ENCODE measurements at regions not wholly inside any gene's neighbourhood (a gene's known extent, or its start where the extent isn't known, plus 50 kb on each side); places are given as distances from the start of the nearest gene placed in this dataset.

GRCh38 chr4:71241501-71242288, 97.1 kb upstream of the SLC4A4 start:
- DNase-seq (ENCODE audit: low read depth): no peak

DNA sequence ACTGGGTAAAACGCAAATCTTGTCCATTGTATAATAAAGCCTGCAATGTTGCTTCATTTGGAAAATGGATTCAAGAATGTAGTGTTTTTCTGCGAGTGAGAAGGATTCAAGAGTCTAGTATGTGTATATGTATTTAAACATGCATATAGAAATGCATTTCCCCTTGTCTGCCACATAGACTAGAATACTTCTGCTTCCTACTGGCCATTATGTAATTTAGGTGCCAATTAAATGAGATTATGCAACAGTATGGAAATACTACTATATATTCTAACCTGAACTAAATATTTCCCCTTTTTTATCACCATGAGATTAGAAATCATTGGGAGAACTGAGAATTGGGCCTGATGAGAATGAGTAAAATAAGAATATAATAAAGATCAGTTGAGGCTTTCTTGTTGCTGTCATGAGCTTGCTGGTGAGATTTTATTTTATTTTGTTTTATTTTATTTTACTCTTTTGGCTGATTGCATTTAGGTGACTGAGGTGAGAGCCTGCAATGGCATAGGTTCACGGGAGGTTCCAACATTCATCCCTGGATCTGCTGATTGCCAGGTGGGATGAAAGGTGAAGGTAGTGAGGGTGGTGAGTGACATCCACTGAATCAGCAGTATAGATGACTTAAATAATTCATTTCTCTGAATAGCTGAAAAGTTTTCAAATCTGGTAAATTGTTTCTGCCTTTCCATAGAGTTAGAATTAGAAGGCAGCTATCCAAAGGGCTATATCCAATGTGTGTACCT, 95.6 kb upstream of the SLC4A4 start:
- no peak for DNase-seq (ENCODE audit: low read depth)

DNA sequence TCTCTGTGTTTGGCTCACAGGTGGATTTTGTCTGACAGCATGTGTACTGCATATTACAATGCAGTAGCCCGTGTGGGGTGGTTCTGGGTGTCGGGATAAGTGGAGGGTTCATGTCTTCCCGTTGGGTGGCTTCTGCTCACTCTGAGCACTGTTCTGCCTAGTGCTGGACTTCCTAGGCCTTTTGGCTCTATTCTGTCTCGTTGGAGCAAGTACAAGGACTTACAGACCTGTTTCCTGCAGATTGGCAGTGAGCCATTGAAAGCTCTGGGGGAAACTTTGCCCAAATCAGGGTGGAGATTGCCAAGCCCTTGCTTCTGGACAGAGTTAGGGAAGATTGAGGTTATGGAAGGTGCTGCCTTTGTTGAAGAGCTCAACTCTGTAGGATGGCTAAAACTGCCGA, 91.1 kb upstream of the SLC4A4 start:
- DNase-seq (ENCODE audit: low read depth): no peak

GRCh38 chr4:71251261-71251660, 87.6 kb upstream of the SLC4A4 start:
- no peak for DNase-seq (ENCODE audit: low read depth)

DNA sequence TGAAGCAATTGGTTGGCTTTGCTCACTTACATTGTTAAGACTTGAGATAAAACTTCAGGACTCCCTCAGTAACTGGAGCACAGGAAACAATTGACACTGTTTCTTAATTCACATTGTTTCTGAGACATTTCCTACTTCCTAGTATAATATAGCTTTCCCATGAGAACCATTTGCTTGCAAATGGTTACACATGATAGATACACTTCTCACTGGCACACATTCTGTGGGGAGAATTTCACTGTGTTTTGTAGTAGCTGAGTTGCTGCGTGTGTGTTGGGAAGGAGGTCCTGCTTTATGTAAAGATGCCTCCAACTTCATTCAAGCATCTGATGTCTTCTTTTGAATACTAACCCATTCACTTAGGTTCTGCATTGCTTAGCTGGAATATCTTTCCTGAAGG, 85.3 kb upstream of the SLC4A4 start:
- DNase-seq (ENCODE audit: low read depth): no peak

DNA sequence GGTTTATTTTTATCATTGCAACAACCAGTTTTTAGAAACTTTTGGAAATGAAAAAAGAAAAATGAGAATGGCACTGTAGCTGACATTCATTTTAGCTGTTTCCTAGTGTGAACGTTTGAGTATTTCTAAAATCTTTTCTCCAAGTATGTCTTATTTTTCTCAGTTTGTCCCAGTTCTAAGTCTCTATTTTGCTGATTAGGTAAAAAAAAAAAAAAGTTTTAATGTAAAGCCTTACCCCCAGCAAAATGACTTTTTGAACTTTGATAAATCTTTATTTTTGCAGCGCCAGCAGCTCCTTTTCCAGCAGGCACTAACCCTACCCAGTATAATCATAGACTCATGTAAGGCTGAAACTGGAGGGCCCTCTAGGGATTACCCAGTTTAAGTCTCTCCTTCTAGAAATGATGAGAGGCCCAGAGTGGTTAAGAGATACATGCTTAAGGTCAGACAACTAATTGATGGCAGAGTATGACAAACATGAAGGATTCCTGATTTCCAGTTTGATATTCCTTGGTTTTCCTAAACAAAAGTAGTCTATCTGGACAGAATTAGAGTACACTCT, 84.3 kb upstream of the SLC4A4 start:
- DNase-seq (ENCODE audit: low read depth): no peak

GRCh38 chr4:71255976-71256375, 82.8 kb upstream of the SLC4A4 start:
- no peak for DNase-seq (ENCODE audit: low read depth)

- DNase-seq (ENCODE audit: low read depth): no peak
Observed at GRCh38 chr4:71257761-71258160, 81.1 kb upstream of the SLC4A4 start.

GRCh38 chr4:71258323-71258722, 80.5 kb upstream of the SLC4A4 start:
- DNase-seq (ENCODE audit: low read depth): no peak

GRCh38 chr4:71259280-71259679, 79.5 kb upstream of the SLC4A4 start:
- no peak for DNase-seq (ENCODE audit: low read depth)

DNA sequence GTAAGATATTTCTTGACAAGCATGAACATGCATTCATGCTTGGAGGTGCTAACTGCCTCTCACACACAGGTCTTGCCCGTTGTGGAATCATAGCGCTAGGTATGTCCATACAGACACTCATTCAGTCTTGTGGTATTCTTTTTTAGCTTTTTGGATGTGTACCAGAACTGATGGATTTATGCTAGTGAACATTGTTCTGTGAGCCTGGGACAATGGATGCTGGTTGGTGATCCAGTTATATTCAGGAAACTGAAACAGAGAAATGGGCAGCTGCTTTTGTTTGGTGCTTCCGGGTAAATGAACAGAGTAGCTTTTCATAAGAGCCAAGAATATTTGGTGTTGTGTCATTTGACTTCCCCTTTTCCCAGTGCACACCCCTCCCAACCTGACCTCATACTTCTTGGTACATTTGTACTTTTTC, 78.9 kb upstream of the SLC4A4 start:
- no peak for DNase-seq (ENCODE audit: low read depth)

- no peak for DNase-seq (ENCODE audit: low read depth)
Observed at GRCh38 chr4:71260544-71260943, 78.3 kb upstream of the SLC4A4 start.

DNA sequence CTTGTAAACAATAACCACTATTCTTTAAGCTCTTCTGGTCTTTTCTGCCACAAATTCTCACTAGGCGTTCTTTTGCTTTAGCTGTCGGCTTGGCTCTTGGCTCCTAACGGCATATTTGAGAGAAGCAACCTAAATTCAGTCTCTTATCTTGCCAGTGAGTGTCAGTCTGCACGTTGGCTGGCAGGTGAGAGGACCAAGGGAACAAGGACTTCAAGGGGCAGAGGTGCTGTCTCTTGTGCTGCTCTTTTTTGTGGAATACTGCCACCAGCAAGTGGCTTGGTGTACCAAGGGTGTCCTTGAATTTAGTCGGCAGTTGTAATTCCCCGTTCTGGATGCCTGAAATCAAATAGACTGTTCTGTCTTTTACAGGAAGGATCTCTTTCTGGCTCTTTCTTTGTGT, 77.8 kb upstream of the SLC4A4 start:
- DNase-seq (ENCODE audit: low read depth): no peak

DNA sequence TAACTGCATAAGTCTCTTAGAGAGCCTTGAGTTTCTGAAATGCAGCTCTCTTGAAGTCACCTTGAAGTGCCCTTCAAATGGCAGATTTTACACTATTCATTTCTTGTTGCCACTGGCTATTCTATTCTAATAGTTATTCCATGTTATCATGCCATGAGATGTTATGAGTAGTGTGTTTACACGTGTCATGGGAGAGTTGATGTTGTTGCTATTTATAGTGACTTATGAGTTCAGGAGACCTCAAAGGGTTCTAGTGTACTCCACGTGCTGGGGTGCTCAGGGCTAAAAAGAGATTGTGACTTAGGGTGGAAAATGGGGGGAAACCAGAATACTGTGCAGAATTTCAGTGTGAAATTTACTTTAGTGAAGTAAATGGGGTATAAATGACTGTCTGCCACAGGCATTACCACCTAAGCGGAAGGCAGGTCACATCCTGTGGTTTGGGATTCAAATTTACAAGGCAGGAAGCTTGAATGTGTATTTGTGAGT, 77.1 kb upstream of the SLC4A4 start:
- no peak for DNase-seq (ENCODE audit: low read depth)

- no peak for DNase-seq (ENCODE audit: low read depth)
Observed at GRCh38 chr4:71262161-71262560, 76.7 kb upstream of the SLC4A4 start.

DNA sequence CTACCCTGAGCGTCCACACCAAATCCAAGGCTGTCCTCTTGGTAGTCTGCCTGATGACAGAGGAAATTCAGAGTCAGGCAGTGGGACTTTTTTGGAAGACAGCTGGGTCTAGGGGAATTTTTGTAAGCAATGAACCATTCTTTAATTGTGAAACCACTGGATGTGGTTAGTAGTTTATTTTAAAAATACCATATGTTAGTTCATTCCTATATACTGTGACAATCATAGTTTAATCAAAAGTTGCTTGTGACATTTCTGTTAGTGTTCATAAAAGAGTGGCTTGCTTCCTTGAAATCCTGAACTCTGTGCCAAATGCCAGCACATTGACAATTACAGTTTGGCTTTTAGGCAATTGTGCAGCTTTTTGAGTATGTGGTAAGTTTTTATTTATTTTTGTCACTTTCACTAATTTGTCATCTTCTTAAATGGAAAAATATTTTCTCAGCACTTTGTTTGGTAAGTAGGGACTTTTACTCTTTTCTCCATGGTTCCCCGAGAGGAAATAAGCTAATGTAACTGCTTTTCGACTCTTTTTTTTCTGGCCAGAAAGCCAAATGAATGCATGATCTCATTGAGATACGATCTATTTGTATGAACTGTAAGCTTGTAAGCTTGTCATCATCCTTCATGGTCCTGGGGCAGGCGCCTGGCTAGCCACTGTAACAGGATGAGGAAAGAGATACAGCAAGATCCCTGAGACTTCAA, 72.6 kb upstream of the SLC4A4 start:
- no peak for DNase-seq (ENCODE audit: low read depth)

DNA sequence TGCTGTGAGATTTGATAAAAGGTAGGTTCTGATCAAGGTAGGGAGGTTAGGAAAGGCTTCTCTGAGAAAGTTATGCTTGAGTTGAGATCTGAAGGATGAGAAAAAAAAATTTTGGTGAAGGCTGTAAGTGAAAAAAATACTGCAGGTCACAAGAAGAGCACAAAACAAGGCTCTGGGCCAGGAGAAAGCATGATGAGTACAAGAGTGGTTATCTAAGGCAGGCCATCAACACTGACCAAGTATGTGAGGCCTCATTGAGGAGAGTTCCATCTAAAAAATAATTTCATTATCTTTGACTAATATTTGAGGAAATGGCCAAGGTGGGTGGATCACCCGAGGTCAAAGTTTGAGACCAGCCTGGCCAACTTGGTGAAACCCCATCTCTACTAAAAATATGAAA, 71.6 kb upstream of the SLC4A4 start:
- DNase-seq (ENCODE audit: low read depth): no peak

DNA sequence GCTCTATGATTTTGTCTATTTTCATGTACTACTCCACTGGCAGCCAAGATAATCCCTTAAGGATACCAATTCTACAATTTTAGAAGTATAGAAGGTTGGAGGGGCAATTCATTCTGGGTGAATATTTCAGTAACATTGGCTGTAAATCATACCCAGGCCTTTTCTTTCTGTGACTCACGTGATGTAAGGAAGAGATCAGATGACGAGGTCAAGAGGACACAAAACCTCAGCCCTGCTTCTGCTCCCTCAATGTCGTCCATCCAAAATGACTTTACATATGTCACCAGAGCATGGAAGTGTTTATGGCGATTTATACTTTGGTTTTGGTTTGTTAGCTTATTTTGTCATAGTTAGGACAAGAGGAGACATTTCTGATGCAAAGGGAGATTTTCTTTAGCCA, 70.7 kb upstream of the SLC4A4 start:
- no peak for DNase-seq (ENCODE audit: low read depth)

GRCh38 chr4:71269233-71269632, 69.6 kb upstream of the SLC4A4 start:
- DNase-seq (ENCODE audit: low read depth): no peak

DNA sequence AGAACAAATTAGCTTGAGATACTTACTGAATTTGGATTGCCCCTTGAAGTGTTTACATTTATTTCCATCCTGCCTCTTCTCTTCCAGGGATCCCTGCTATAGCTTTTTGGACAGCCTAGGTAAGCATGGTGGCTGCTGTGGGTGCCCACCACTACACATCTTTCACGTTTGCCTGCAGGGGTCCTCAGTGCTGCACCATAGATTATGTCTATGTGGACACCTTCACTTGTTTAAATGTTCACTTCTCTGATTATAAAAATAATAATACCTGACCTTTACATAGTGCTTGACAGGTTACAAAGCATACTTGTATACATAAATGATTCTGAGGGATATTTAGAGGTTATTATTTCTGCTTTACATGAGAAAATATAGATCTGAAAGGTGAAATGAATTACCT, 67.9 kb upstream of the SLC4A4 start:
- no peak for DNase-seq (ENCODE audit: low read depth)

DNA sequence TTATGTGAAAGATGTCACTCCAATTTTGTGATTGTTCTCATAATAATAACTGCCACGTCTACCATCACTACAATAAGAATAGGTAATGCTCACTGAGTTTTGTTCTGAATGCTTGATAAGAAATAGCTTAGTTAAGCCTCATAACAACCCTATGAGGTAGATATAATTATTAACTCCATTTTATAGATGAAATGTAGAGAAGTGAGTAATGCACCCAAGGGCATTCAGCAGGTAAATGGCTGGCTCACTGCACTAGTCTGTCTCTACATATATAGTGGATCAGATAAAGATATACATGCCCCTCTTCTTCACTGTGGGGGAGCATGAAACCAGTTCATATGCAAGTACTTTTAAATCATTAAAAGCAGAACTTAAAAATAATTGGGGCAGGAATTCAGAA, 65.8 kb upstream of the SLC4A4 start:
- no peak for DNase-seq (ENCODE audit: low read depth)

- no peak for DNase-seq (ENCODE audit: low read depth)
Observed at GRCh38 chr4:71275004-71275403, 63.8 kb upstream of the SLC4A4 start.

Data from T follicular helper cell (primary cell).